Anterior cingulate cortex (tissue), 58 donors: ENCODE measurements at regions not wholly inside any gene's neighbourhood (a gene's known extent, or its start where the extent isn't known, plus 50 kb on each side); places are given as distances from the start of the nearest gene placed in this dataset.

Source experiments
- DNase-seq, 58 donors: peaks; one replicate each; lab custom pipeline; 2025; lab: John Stamatoyannopoulos, UW

DNA sequence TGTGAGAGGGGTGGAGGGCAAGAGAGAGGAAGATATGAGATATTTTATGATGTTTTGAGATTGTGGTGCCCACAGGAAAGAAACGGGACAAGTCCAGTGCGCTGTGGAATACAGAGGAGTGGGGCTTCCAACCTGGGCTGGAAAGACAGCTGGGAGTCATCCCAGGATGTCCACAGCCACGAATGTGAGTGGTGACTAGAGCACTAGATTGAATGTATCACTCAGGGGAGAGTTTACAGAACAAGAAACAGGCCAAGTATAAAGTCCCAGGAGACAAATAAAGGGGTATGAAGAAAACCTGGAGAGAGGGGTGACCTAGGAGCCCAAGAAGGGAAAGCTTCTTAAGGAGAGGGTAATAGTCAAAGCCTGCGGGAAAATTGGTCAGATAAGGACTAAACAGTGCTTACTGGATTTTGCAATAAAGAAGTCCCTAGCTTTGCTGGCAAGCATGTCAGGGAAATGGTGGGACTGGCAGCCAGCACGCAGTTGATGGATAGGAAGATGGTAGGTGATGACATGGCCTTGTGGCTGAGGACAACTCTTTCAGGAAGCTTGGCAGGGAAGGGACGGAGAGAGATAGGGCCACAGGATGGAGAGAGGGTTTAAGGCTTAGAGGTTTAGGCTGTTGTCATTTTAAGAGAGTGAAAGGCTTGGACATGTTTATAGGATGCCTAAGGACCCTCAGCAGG lies 114.5 kb downstream of the AXIN2 start:
- no peak for DNase-seq

DNA sequence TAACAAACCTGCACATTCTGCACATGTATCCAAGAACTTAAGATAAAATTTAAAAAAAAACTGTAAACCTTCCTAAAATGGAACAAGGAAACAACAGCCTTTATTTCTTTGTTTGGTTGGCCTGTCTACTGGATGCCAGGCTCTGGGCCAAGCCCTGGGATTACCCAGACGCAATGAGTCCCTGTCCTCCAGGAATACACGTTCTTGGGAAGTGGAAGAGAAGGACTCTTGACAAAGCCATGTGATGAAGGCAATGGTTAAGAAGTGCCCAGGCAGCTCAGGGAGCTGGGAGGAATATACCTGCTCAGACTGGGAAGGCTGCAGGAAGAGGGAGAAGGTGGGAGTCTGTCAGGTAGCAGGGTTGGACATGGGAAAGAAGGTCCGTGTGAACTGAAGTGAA lies 115.4 kb downstream of the AXIN2 start:
- peak in 1 of 58 donors; percentile 5 for DNase-seq

DNA sequence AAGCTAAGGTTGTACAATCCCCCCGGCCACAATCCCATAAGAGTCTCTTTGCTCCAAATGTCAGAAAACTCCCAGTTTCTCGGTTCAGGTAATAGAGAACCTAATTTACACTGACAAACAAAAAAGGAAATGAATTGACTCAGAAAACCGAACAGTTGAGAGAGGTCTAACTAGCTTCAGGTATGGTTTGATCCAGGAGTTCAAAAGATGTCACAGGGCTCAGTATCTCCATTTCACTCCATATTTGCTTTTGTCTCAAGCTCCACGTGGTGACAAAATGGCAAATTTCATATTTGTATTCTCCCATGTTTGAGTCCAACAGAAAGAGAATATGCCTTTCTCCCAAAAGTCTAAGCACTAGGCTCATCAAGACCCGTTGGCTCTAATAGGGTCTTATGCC lies 117.4 kb downstream of the AXIN2 start:
- no peak for DNase-seq

DNA sequence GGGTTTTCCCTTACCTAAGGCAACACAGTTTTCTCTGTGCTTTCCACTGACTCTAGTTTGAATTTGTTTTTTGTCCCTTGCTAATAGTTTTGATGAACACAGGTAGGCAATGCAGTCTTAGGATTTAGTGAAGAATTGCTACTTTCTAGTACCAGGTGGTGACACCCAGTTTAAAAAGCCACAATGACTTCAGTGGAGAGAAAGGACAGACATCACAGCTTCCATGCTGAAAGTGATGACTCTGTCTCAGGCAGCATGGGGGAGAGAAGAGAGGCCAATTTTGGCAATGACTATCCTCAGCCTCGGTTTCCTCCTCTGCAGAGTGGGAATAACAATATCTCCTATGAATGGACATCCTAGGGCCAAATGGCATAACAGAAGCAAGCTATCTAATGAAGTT lies 118.8 kb downstream of the AXIN2 start:
- no peak for DNase-seq

DNA sequence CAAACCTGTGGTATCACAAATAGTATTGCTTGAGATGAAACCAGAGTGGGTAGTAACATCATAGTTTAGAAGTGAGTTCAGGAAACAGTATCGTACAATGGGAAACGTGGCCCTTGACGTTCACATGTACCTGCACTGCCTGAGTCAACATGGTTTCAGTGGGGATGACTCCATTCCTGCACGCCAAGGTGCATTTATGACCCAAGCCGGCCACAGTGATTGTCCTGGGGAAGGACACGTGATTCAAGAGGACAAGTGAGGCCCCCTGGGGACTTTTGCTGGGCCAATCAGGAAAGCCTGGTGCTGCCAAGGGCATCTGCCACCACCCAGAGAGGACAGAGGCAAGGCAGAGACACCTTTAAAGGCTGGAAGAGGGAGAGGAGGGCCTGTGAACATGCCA lies 119.2 kb downstream of the AXIN2 start:
- DNase-seq, result no peak

GRCh38 chr17:65441053-65441605 lies 120.3 kb downstream of the AXIN2 start:
- DNase-seq, result no peak

DNA sequence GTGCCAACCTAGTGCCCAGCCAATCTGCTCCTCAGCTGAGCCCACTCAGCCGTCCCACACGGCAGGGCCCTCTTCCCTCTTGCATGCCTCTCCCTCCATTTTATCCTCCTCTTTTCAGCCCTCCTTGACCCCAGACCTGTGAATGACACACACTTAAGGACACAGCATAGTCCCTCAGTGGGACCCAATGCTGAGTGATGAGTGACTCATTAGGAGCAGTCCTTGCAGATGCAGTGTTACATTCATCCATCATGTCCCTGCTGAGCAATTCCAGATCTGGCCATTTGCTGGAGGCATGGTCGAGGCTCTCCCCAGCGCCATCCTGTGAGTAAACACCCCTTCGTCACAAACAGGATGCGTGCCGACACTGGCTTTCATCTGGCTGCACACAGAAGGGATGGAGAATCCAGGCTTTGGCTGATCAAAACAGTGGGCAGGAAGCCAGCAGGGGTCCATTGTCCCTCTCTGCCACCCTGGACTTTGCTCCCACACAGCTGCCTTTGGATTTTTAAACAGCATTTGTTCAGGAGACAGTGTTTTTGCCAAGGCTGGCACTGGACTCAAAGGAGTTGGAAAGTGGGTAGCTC lies 122.6 kb downstream of the AXIN2 start:
- DNase-seq, result peak in 12 of 58 donors; percentile 4 to 50 (median 18)

DNA sequence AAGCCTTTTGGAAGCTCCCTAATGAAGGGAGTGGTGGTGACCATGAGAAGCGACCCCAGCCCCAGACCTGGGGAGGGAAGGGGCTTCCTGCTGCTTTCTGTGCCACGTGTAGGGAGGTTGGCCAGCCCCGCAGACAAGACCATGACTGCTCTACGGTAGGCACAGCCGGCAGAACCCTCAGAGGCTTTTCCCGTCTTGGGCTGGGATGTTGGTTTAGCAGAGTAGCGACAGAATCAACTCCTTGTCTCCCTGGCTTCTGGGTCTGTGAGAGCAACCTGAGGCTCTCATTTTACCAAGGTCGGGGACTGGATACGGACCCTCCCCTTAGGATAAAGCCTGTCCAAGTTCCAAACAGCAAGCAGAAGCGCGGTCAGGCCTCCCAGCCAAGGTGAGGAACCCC lies 123.3 kb downstream of the AXIN2 start:
- no peak for DNase-seq

- no peak for DNase-seq
These were observed 124.6 kb downstream of the AXIN2 start for GRCh38 chr17:65436871-65437270.

DNA sequence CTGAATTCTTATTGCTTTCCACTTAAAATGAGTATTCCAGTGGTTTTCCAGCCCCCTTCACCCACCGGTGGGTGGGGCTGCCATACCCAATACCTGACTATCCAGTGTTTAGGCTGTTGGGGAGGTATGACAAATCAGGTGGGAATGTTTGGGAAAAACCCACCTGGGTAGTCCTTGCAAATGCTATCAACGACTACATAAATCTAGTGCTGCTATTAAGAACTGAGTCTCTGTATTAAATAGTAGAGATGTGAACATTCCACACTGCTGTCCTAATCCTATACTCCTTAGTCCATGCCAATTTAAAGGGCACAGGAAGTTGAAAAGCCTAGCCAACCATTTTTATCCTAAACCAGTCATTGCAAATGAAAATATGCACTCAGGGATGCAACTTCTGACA lies 126.6 kb downstream of the AXIN2 start:
- no peak for DNase-seq

GRCh38 chr17:65434251-65434650 lies 127.2 kb downstream of the AXIN2 start:
- no peak for DNase-seq

GRCh38 chr17:65433592-65433991 lies 127.9 kb downstream of the AXIN2 start:
- no peak for DNase-seq

DNA sequence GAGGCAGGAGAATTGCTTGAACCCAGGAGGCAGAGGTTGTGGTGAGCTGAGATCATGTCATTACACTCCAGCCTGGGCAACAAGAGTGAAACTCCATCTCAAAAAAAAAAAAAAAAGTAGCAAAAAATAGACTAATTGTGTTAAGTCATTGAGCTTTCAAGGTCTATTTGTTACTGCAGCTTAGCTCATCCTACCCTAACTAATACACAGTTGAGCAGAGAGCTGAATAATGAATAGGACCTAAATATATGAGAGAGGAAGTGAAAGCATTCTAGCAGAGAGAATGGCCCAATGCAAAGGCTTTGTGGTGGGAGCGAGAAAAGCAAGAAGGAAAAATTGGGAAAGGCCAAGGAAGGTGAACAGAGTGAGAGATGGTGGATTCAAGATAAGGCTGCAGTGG lies 128.3 kb downstream of the AXIN2 start:
- no peak for DNase-seq

DNA sequence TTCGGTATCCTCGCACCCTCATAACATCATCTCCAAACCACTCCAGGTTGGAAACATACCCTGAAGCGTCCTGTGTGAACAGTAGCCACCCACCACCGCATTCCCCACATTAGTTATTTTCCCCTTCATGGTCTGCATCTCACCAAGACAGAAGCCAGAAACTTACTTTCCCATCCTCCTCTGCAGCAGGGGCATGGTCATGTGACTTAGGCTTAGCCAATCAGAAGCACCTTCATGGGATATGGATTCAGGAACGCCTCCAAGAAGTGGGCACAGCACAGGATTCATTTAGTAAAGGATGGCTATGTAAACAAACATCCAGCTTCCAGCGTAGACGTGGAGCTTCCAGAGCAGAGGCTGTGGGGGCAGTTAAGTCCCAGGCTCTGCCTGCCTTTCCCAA lies 130.3 kb downstream of the AXIN2 start:
- DNase-seq, result no peak

- no peak for DNase-seq
These were observed 131.1 kb downstream of the AXIN2 start for GRCh38 chr17:65430209-65430833.

GRCh38 chr17:65423346-65424140 lies 137.9 kb downstream of the AXIN2 start:
- DNase-seq, result no peak

DNA sequence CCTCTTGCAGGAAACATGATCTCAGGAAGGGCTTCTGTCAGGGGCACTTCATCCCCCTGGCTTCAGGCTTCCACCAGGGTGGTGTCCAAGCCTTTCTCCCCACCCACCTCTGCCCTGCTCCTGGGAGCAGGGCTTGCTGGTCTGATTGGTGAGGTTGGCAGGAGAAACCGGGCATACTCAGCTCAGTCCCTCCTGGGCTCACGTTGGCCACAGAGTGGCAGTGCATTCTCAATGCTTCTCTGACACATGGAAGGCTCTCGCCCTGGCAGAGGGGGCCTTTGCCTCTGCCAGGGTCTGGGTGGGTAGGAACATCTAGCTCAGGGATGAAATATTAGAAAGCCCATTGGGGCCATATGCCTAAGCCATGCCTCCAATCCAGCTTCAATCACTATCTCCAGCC lies 142.8 kb downstream of the AXIN2 start:
- peak in 5 of 58 donors; percentile 0 to 7 (median 4) for DNase-seq

GRCh38 chr17:65417406-65418221 lies 143.8 kb downstream of the AXIN2 start:
- no peak for DNase-seq

- DNase-seq, result no peak
These were observed 145.5 kb downstream of the AXIN2 start for GRCh38 chr17:65415991-65416390.

DNA sequence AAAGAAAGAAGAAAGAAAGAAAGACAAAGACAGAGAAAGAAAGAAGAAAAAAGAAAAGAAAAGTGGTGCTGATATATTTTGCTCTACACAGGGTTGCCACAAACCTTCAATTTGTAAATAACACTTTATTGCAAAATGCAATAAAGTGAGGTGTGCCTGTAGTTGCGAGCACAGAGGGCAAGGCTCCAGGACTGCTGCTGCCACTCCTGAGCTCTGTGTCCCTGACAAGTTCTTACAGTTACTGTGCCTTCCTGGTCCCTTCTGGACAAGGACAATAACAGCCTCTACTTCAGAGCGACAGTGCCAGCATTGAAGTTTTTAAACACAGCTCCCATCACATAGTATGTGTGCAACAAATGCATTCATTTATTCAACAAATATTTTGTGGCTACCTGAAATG lies 148.1 kb downstream of the AXIN2 start:
- no peak for DNase-seq
